WTC11 (cell line): ENCODE measurements at regions not wholly inside any gene's neighbourhood (a gene's known extent, or its start where the extent isn't known, plus 50 kb on each side); places are given as distances from the start of the nearest gene placed in this dataset.

Source experiments
- ATAC-seq: fragments of 200-7000 bp; cut with Tn5 transposase; 2 replicates; pipeline ENCODE4 v1.10.0; 2021; ENCODE audit warnings: mild to moderate bottlenecking, moderate library complexity
- CTCF ChIA-PET: fragments of 300-600 bp; sonication (Branson Sonifier 250); formaldehyde crosslinking; loops from one replicate; lab custom pipeline; 2021; ENCODE audit warnings: antibody characterized with exemption; lab: Charles Lee
- POLR2A ChIA-PET: fragments of 350-600 bp; sonication (Branson Sonifier 250); formaldehyde crosslinking; loops from one replicate; lab custom pipeline; 2021; ENCODE audit warnings: antibody characterized with exemption; lab: Charles Lee
- DNase-seq: peaks from one replicate; pipeline ENCODE4 v3.0.0; 2021; ENCODE audit warnings: low spot score
- H3K27ac Mint-ChIP-seq: 2 replicates; pipeline ENCODE4 v1.8.0; 2021; ENCODE audit warnings: mixed read lengths
- H3K27me3 Mint-ChIP-seq: 2 replicates; pipeline ENCODE4 v1.8.0; 2021; ENCODE audit warnings: low read depth, mild to moderate bottlenecking, moderate library complexity, mixed read lengths
- H3K36me3 Mint-ChIP-seq: 2 replicates; pipeline ENCODE4 v1.8.0; 2021; ENCODE audit warnings: mixed read lengths
- H3K4me1 Mint-ChIP-seq: 2 replicates; pipeline ENCODE4 v1.8.0; 2022; ENCODE audit warnings: mixed read lengths
- H3K4me3 Mint-ChIP-seq: 2 replicates; pipeline ENCODE4 v1.8.0; 2021; ENCODE audit warnings: mild to moderate bottlenecking, moderate library complexity, mixed read lengths
- H3K9me3 Mint-ChIP-seq: 2 replicates; pipeline ENCODE4 v1.8.0; 2021; ENCODE audit warnings: mixed read lengths
- EMX1 ChIP-seq: fragments of 250-450 bp; sonication (Bioruptor Pico); IDR thresholded peaks from 2 replicates; pipeline ENCODE4 v1.8.0; 2021; ENCODE audit warnings: mild to moderate bottlenecking
- IRF1 ChIP-seq: sonication (generic); formaldehyde crosslinking; IDR thresholded peaks from 2 replicates; pipeline ENCODE4 v1.8.0; 2023; ENCODE audit warnings: missing genetic modification reagents
- PRDM15 ChIP-seq: sonication (generic); formaldehyde crosslinking; IDR thresholded peaks from 2 replicates; pipeline ENCODE4 v1.8.0; 2022; ENCODE audit warnings: missing genetic modification reagents
- ZMAT4 ChIP-seq: fragments of 250-450 bp; sonication (Bioruptor Pico); IDR thresholded peaks from 2 replicates; pipeline ENCODE4 v1.9.0; 2021; ENCODE audit warnings: mild to moderate bottlenecking
- ZNF219 ChIP-seq: sonication (generic); formaldehyde crosslinking; IDR thresholded peaks from 2 replicates; pipeline ENCODE4 v1.8.0; 2023; ENCODE audit warnings: missing genetic modification reagents, mild to moderate bottlenecking, borderline replicate concordance
- TF ChIP-seq, protein P1 (sequence below): sonication (generic); formaldehyde crosslinking; IDR thresholded peaks from 2 replicates; pipeline ENCODE4 v1.8.1; 2022; ENCODE audit warnings: low read depth, mild to moderate bottlenecking, moderate library complexity, missing genetic modification reagents, borderline replicate concordance
- TF ChIP-seq, protein P2 (sequence below): sonication (generic); formaldehyde crosslinking; conservative IDR thresholded peaks from 2 replicates; pipeline ENCODE4 v1.8.1; 2022; ENCODE audit warnings: mild to moderate bottlenecking, missing genetic modification reagents
- TF ChIP-seq, protein P3 (sequence below): fragments of 250-450 bp; sonication (Bioruptor Pico); IDR thresholded peaks from 2 replicates; pipeline ENCODE4 v1.9.0; 2021; ENCODE audit warnings: mild to moderate bottlenecking, borderline replicate concordance

DNA sequence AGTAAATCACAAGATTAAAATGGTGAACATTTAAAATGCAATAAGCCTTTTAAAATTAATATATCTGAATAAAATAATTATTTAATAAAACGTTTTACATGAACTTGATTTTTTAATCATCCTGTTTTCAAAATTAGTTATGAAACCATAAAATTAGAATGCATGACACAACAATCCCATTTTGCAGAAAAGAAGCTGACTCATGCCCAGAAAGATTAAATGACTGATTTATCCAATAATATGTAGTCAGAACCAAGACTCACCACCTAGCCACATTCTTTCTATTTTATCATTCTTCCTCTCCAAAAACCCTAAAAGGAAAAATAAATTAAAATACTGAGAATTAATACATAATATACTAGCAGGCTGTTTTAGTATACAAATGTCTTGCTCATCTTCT, 83.0 kb upstream of the LGR5 start:
- H3K4me1 Mint-ChIP-seq = no peaks in the 10 kb centered on the region
- no peak overlapping the region for H3K27ac Mint-ChIP-seq
- POLR2A ChIA-PET = no interaction called here

More for the DNA sequence above, 83.0 kb upstream of the LGR5 start:
- Mint-ChIP-seq H3K27me3 (no peaks in the 10 kb centered on the region; the same call in 1 of the 2 replicates), H3K4me3 (no peak overlapping the region), H3K9me3 (peaks cover 32% of the 10 kb centered on the region), H3K36me3 (peaks cover 14% of the 10 kb centered on the region)
- CTCF ChIA-PET = no interaction called here
- DNase-seq (no peak), ATAC-seq (no peak)
- TF ChIP-seq, protein P1, sequence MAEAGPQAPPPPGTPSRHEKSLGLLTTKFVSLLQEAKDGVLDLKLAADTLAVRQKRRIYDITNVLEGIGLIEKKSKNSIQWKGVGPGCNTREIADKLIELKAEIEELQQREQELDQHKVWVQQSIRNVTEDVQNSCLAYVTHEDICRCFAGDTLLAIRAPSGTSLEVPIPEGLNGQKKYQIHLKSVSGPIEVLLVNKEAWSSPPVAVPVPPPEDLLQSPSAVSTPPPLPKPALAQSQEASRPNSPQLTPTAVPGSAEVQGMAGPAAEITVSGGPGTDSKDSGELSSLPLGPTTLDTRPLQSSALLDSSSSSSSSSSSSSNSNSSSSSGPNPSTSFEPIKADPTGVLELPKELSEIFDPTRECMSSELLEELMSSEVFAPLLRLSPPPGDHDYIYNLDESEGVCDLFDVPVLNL (CRISPR knock-in tag) = no peak
- TF ChIP-seq IRF1 = no peak
- TF ChIP-seq, protein P2, sequence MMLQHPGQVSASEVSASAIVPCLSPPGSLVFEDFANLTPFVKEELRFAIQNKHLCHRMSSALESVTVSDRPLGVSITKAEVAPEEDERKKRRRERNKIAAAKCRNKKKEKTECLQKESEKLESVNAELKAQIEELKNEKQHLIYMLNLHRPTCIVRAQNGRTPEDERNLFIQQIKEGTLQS = no peak
- no peak for TF ChIP-seq ZMAT4 (CRISPR knock-in tag)
- TF ChIP-seq, protein P3, sequence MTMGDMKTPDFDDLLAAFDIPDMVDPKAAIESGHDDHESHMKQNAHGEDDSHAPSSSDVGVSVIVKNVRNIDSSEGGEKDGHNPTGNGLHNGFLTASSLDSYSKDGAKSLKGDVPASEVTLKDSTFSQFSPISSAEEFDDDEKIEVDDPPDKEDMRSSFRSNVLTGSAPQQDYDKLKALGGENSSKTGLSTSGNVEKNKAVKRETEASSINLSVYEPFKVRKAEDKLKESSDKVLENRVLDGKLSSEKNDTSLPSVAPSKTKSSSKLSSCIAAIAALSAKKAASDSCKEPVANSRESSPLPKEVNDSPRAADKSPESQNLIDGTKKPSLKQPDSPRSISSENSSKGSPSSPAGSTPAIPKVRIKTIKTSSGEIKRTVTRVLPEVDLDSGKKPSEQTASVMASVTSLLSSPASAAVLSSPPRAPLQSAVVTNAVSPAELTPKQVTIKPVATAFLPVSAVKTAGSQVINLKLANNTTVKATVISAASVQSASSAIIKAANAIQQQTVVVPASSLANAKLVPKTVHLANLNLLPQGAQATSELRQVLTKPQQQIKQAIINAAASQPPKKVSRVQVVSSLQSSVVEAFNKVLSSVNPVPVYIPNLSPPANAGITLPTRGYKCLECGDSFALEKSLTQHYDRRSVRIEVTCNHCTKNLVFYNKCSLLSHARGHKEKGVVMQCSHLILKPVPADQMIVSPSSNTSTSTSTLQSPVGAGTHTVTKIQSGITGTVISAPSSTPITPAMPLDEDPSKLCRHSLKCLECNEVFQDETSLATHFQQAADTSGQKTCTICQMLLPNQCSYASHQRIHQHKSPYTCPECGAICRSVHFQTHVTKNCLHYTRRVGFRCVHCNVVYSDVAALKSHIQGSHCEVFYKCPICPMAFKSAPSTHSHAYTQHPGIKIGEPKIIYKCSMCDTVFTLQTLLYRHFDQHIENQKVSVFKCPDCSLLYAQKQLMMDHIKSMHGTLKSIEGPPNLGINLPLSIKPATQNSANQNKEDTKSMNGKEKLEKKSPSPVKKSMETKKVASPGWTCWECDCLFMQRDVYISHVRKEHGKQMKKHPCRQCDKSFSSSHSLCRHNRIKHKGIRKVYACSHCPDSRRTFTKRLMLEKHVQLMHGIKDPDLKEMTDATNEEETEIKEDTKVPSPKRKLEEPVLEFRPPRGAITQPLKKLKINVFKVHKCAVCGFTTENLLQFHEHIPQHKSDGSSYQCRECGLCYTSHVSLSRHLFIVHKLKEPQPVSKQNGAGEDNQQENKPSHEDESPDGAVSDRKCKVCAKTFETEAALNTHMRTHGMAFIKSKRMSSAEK (CRISPR knock-in tag) = no peak
- no peak for TF ChIP-seq PRDM15
- TF ChIP-seq ZNF219 (CRISPR knock-in tag) = no peak
- no peak for TF ChIP-seq EMX1 (CRISPR knock-in tag)
